ENCODE measurements at regions not wholly inside any gene's neighbourhood (a gene's known extent, or its start where the extent isn't known, plus 50 kb on each side); places are given as distances from the start of the nearest gene placed in this dataset.

- Mint-ChIP-seq H3K9me3 (no peaks in the 10 kb centered on the region), H3K4me1 (no peaks in the 10 kb centered on the region), H3K4me3 (no peak overlapping the region), H3K27me3 (ENCODE audit: insufficient read depth, low read depth, poor library complexity) (no peaks in the 10 kb centered on the region), H3K27ac (no peak overlapping the region), H3K36me3 (ENCODE audit: low read depth) (no peaks in the 10 kb centered on the region)
- no peaks in the 10 kb centered on the region for H3K4me1 ChIP-seq (ENCODE audit: insufficient read depth)
- TF ChIP-seq ZNF462 (CRISPR knock-in tag; IDR thresholded peaks at IDR 0.05) (no peak), JUNB (IDR thresholded peaks at IDR 0.05; ENCODE audit: unreplicated experiment) (no peak), CTCF (conservative IDR thresholded peaks at IDR 0.05; ENCODE audit: low read depth in 2 of 2) (no peak), EZH2phosphoT487 (IDR thresholded peaks at IDR 0.05; ENCODE audit: unreplicated experiment) (no peak), EZH2 (IDR thresholded peaks at IDR 0.05; ENCODE audit: low read depth, unreplicated experiment) (no peak), ETS1 (IDR thresholded peaks at IDR 0.05) (no peak), ZNF114 (CRISPR knock-in tag; IDR thresholded peaks at IDR 0.05) (no peak), CREB1 (CRISPR knock-in tag; IDR thresholded peaks at IDR 0.05; ENCODE audit: low read depth) (no peak), REST (IDR thresholded peaks at IDR 0.05; ENCODE audit: unreplicated experiment) (no peak), ZNF331 (CRISPR knock-in tag; IDR thresholded peaks at IDR 0.05; ENCODE audit: low read depth) (no peak), POLR2AphosphoS5 (IDR thresholded peaks at IDR 0.05; ENCODE audit: low read depth) (no peak)
- H3K79me2 ChIP-seq (replicated peaks; ENCODE audit: insufficient read depth): no peaks in the 10 kb centered on the region
- no peaks in the 10 kb centered on the region for H3K36me3 ChIP-seq (ENCODE audit: insufficient read depth)
- no peaks in the 10 kb centered on the region for H3F3A ChIP-seq (replicated peaks; ENCODE audit: low read depth)
- no peak overlapping the region for H2AFZ ChIP-seq
- no peak for DNase-seq (ENCODE audit: low spot score)
- no peak overlapping the region for H3K4me2 ChIP-seq
- H3K9me2 ChIP-seq (ENCODE audit: insufficient read depth): no peaks in the 10 kb centered on the region
- H4K20me1 ChIP-seq (replicated peaks; ENCODE audit: insufficient read depth): no peaks in the 10 kb centered on the region
- H3K27me3 ChIP-seq (ENCODE audit: insufficient read depth): no peaks in the 10 kb centered on the region
- no peak overlapping the region for H3K4me3 ChIP-seq
- H3K27ac ChIP-seq (ENCODE audit: low read depth): no peak overlapping the region
- no peak for ATAC-seq
These were observed 224.4 kb upstream of the PCDH7 start for GRCh38 chr4:30495651-30496310.
